AG04450 (cell line): ENCODE measurements at regions not wholly inside any gene's neighbourhood (a gene's known extent, or its start where the extent isn't known, plus 50 kb on each side); places are given as distances from the start of the nearest gene placed in this dataset.
"Not testable (repeated sequence)": the region's sequence is repeated elsewhere in the genome, so short reads cannot be mapped to it uniquely, and the experiment has no call there.

Experiments
- CTCF ChIA-PET: fragments of 300-600, 350-600 bp; formaldehyde crosslinking; extraction: SDS; loops from one replicate; lab custom pipeline; 2022; ENCODE audit warnings: antibody characterized with exemption, inconsistent platforms; lab: Charles Lee
- POLR2A ChIA-PET: fragments of 350-600 bp; formaldehyde crosslinking; extraction: SDS; loops from one replicate; lab custom pipeline; 2021; ENCODE audit warnings: antibody characterized with exemption, inconsistent platforms; lab: Yijun Ruan, JAX
- DNase-seq: peaks from one replicate; pipeline ENCODE4 v3.0.0-alpha.2; 2011; ENCODE audit warnings: low read depth, low spot score
- H3K27ac ChIP-seq: one replicate; pipeline ENCODE4 v1.5.1; 2012; ENCODE audit warnings: low read depth, low read length, control low read depth
- H3K27me3 ChIP-seq: one replicate; pipeline ENCODE4 v1.6.0; 2012; ENCODE audit warnings: low read length; ENCODE audit not compliant: control insufficient read depth, insufficient read depth
- H3K4me3 ChIP-seq: 2 replicates; pipeline ENCODE4 v1.5.1; 2011; ENCODE audit warnings: mild to moderate bottlenecking, low read depth, low read length, control low read depth
- H3K9me3 ChIP-seq: 2 replicates; pipeline ENCODE4 v1.5.1; 2012; ENCODE audit warnings: low read length; ENCODE audit not compliant: control insufficient read depth, insufficient read depth
- TF ChIP-seq, protein P1 (sequence below): IDR thresholded peaks from 2 replicates; pipeline ENCODE4 v1.5.1; 2011; ENCODE audit warnings: low read depth, low read length, control low read depth, inconsistent platforms

DNA sequence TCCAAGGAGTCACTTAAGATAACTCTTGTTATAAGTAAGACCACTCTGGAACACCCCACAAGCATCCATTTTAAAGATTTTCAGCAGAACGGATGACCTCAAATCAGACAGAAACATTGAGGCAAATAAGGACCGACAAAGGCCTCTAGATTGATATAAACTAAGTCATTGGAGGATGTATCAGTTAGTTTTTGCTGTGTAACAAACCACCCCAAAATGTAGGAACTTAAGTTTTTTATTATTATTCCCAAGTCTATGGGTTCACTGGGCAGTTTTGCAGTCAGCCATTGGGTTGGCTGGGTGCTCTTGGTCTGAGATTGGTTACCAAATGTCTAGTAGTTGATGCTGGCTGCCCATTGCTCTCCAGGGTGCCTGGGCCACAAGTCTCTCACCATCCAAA, 311.8 kb downstream of the SIPA1L2 start:
- peaks cover 5% of the 10 kb centered on the region for H3K27me3 ChIP-seq
- DNase-seq, result no peak
- no peak overlapping the region for H3K4me3 ChIP-seq
- TF ChIP-seq, protein P1, sequence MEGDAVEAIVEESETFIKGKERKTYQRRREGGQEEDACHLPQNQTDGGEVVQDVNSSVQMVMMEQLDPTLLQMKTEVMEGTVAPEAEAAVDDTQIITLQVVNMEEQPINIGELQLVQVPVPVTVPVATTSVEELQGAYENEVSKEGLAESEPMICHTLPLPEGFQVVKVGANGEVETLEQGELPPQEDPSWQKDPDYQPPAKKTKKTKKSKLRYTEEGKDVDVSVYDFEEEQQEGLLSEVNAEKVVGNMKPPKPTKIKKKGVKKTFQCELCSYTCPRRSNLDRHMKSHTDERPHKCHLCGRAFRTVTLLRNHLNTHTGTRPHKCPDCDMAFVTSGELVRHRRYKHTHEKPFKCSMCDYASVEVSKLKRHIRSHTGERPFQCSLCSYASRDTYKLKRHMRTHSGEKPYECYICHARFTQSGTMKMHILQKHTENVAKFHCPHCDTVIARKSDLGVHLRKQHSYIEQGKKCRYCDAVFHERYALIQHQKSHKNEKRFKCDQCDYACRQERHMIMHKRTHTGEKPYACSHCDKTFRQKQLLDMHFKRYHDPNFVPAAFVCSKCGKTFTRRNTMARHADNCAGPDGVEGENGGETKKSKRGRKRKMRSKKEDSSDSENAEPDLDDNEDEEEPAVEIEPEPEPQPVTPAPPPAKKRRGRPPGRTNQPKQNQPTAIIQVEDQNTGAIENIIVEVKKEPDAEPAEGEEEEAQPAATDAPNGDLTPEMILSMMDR, result no peak
- no peaks in the 10 kb centered on the region for H3K9me3 ChIP-seq
- CTCF ChIA-PET, result no interaction called here
- POLR2A ChIA-PET, result no interaction called here
- H3K27ac ChIP-seq, result no peak overlapping the region

DNA sequence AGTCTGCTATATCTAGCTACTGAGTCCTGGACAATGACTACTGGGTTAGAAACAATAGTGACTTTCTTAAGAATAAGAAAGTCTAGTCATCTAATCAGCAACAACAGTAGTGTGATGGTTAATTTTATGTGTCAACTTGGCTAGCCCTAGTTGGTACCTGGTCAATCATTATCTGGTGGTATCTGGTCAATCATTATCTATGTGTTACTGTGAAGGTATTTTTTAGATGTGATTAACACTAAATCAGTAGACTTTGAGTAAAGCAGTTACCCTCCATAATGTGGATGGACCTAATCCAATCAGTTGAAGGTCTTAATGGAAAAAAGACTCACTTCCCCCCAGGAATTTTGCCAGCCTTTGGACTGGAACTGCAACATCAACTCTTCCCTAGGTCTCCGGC, 312.6 kb downstream of the SIPA1L2 start:
- POLR2A ChIA-PET, result no interaction called here
- H3K9me3 ChIP-seq, result no peaks in the 10 kb centered on the region
- no peak overlapping the region for H3K4me3 ChIP-seq
- TF ChIP-seq, protein P1, result no peak
- H3K27me3 ChIP-seq, result peaks cover 5% of the 10 kb centered on the region
- CTCF ChIA-PET, result no interaction called here
- H3K27ac ChIP-seq, result no peak overlapping the region
- no peak for DNase-seq

DNA sequence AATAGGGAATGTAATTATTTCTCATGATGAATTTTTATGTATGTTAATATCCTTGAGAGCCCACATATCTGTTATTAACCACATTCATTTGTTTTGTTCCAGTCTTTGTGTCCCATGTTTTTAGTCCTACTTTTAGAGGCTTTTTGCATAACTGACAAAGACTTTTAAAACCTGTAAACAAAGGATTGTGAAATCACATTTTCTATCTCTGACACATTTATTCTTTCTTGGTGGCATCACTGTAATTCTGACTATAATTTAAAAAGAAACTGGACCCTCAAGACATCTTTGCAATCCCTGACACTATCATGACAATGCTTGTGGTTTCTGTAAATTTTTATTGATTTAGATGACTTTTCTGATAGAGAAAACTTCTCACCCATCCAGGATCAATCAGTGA, 313.1 kb downstream of the SIPA1L2 start:
- TF ChIP-seq, protein P1, result no peak
- Histone ChIP-seq H3K9me3 (no peaks in the 10 kb centered on the region), H3K27me3 (peaks cover 2% of the 10 kb centered on the region), H3K4me3 (no peak overlapping the region), H3K27ac (no peak overlapping the region)
- DNase-seq, result no peak
- CTCF ChIA-PET, result no interaction called here
- POLR2A ChIA-PET, result no interaction called here

DNA sequence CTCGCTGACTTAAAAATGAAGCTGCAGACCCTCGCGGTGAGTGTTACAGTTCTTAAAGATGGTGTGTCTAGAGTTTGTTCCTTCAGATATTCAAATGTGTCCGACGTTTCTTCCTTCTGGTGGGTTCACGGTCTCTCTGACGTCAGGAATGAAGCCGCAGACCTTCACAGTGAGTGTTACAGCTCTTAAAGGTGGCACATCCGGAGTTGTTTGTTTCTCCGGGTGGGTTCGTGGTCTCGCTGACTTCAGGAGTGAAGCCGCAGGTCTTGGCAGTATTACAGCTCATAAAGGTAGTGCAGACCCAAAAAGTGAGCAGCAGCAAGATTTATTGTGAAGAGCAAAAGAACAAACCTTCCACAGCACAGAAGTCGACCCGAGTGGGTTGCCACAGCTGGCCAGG, 316.1 kb downstream of the SIPA1L2 start:
- H3K4me3 ChIP-seq, DNase-seq, H3K27ac ChIP-seq, H3K27me3 ChIP-seq, H3K9me3 ChIP-seq, POLR2A ChIA-PET: not testable (repeated sequence)
- CTCF ChIA-PET, result interaction anchor here (0.7 kb wide), 1 partner anchor 381 kb away, joined by 3 read pairs; no protein-coding TSS in a partner anchor

DNA sequence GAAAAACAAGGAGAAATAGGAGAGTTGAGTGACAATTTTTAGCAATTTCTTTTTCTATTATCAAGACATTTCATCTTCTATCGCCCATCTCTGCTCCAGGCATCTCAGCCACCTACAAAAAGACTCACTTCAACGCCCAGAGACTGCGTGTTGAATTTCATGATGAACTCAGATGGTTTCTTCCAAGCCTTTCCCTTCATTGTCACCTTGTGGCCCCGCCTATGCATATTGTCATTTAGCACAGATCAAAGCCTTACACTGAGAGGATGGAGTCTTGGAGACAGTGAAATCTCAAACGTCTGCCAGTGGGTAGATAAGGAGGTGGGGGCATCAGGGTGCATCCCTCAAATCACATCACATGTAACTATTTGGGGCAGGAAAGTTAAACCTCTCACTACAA, 319.4 kb downstream of the SIPA1L2 start:
- Histone ChIP-seq H3K27me3 (no peaks in the 10 kb centered on the region), H3K9me3 (no peaks in the 10 kb centered on the region), H3K27ac (no peak overlapping the region), H3K4me3 (no peak overlapping the region)
- ChIA-PET POLR2A (no interaction called here), CTCF (no interaction called here)
- TF ChIP-seq, protein P1, result no peak
- DNase-seq, result no peak

DNA sequence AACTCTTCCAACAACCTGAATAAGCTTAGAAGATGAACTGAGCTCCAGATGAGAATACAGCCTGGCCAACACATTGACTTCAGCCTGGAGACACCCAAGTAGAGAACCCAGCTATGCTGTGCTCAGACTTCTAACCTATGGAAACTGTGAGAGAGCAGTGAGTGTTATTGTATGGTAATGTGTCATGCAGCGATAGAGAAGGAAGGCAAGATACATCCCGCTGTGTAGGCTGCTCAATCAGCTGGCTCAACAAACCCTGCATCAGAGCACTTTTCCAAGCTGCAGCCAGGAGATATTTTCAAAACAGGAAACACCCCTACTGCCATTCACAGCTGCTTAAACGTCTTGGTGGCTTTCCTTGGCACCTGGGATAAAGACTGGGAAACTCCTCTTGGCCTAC, 321.3 kb downstream of the SIPA1L2 start:
- POLR2A ChIA-PET, result no interaction called here
- Histone ChIP-seq H3K27ac (no peak overlapping the region), H3K9me3 (no peaks in the 10 kb centered on the region), H3K4me3 (no peak overlapping the region), H3K27me3 (no peaks in the 10 kb centered on the region)
- no peak for DNase-seq
- TF ChIP-seq, protein P1, result no peak
- CTCF ChIA-PET, result interaction anchor here (1.7 kb wide), 1 partner anchor 551 kb away, joined by 7 read pairs; no protein-coding TSS in a partner anchor
